ENCODE measurements at regions not wholly inside any gene's neighbourhood (a gene's known extent, or its start where the extent isn't known, plus 50 kb on each side); places are given as distances from the start of the nearest gene placed in this dataset.

DNA sequence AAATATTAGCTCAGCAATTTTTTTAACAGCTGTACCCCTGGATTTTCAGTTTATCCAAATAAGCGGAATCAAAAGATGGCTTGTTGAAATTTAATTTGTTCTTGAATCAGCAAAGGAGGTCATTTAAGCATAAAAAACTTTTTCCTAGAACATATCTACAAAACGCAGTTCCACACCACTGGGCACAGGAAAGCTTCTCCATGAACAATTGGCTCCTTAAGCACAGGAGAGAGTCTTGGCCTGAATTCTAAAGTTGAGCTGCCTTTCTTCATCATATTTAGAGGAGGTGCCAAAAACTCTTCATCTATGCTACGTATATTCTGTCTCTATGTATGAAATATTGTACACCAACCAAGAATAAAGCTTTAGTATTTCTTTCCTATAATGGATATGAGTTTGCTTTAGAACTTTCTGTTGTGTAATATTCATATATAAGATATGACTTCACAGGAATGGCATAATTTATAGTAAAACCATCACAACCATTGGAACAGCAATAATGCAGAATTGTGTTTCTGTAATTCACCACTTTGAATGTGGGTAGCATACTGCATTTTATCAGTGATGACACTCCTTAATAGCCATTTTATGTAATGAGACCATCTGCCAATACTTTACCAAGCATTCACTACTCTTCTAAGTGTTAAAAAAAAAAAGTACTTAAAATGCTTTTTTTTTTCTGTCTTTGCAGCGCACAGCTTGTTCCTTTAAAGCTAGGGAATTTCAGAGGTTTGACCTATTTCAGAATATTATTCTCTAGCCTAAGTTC lies 263.7 kb downstream of the SLITRK6 start:
- intact Hi-C loops (cut with DNase I) = no loop called here
- WGBS, 3 donors = 87 to 90% (median 87%) methylated on average over 4 of the region's 4 CpGs

GRCh38 chr13:85533911-85534310 lies 265.3 kb downstream of the SLITRK6 start:
- H3K27ac ChIP-seq = no peak overlapping the region
- 83 to 90% (median 84%) methylated on average over 2 of the region's 2 CpGs for WGBS, 3 donors
- no peaks in the 10 kb centered on the region for H3K9me3 ChIP-seq
- no peaks in the 10 kb centered on the region for H3K4me1 ChIP-seq (ENCODE audit: insufficient read depth)
- no peak overlapping the region for H3K4me3 ChIP-seq
- TF ChIP-seq POLR2A (IDR thresholded peaks at IDR 0.05) (no peak), EP300 (IDR thresholded peaks at IDR 0.05) (no peak)
- TF ChIP-seq, protein P1, sequence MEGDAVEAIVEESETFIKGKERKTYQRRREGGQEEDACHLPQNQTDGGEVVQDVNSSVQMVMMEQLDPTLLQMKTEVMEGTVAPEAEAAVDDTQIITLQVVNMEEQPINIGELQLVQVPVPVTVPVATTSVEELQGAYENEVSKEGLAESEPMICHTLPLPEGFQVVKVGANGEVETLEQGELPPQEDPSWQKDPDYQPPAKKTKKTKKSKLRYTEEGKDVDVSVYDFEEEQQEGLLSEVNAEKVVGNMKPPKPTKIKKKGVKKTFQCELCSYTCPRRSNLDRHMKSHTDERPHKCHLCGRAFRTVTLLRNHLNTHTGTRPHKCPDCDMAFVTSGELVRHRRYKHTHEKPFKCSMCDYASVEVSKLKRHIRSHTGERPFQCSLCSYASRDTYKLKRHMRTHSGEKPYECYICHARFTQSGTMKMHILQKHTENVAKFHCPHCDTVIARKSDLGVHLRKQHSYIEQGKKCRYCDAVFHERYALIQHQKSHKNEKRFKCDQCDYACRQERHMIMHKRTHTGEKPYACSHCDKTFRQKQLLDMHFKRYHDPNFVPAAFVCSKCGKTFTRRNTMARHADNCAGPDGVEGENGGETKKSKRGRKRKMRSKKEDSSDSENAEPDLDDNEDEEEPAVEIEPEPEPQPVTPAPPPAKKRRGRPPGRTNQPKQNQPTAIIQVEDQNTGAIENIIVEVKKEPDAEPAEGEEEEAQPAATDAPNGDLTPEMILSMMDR (IDR thresholded peaks at IDR 0.05) = no peak
- H3K36me3 ChIP-seq = no peaks in the 10 kb centered on the region
- H3K27me3 ChIP-seq = no peaks in the 10 kb centered on the region
- no peak for DNase-seq
- intact Hi-C loops (cut with DNase I) = no loop called here

More for the DNA sequence above, 263.7 kb downstream of the SLITRK6 start:
- Histone ChIP-seq H3K27ac (no peak overlapping the region), H3K27me3 (no peaks in the 10 kb centered on the region), H3K4me1 (ENCODE audit: insufficient read depth) (no peaks in the 10 kb centered on the region), H3K36me3 (no peaks in the 10 kb centered on the region), H3K4me3 (no peak overlapping the region), H3K9me3 (no peaks in the 10 kb centered on the region)
- no peak for DNase-seq
- TF ChIP-seq EP300 (IDR thresholded peaks at IDR 0.05) (no peak), POLR2A (IDR thresholded peaks at IDR 0.05) (no peak)
- TF ChIP-seq, protein P1 (IDR thresholded peaks at IDR 0.05) = no peak

DNA sequence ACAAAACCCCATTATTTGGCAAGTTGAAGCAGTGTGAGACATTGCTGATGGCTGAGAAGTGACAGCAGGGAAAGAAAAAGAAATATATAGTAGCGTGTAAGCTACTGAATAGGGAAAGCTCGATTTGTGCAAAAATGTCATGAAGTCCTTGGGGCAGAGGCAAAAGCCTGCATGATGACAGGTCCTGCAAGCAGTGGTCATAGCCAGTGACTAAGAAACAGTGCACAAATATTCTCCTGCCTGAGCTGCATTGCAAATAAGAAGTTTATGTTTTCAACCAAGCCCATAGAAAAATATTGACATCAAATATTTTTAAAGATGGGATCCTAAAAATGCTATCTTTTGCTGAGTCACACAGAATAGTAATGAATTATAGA lies 270.0 kb downstream of the SLITRK6 start:
- Histone ChIP-seq H3K36me3 (no peaks in the 10 kb centered on the region), H3K27ac (no peak overlapping the region), H3K9me3 (no peaks in the 10 kb centered on the region), H3K4me3 (no peak overlapping the region), H3K4me1 (ENCODE audit: insufficient read depth) (no peaks in the 10 kb centered on the region), H3K27me3 (no peaks in the 10 kb centered on the region)
- intact Hi-C loops (cut with DNase I) = no loop called here
- DNase-seq = no peak
- WGBS, 3 donors = 74 to 87% (median 81%) methylated on average over 2 of the region's 2 CpGs
- TF ChIP-seq, protein P1 (IDR thresholded peaks at IDR 0.05) = no peak
- TF ChIP-seq POLR2A (IDR thresholded peaks at IDR 0.05) (no peak), EP300 (IDR thresholded peaks at IDR 0.05) (no peak)

- no peak overlapping the region for H3K4me3 ChIP-seq
- DNase-seq = no peak
- no peaks in the 10 kb centered on the region for H3K36me3 ChIP-seq
- TF ChIP-seq, protein P1 (IDR thresholded peaks at IDR 0.05) = no peak
- TF ChIP-seq POLR2A (IDR thresholded peaks at IDR 0.05) (no peak), EP300 (IDR thresholded peaks at IDR 0.05) (no peak)
- intact Hi-C loops (cut with DNase I) = no loop called here
- whole genome bisulfite sequencing, 3 donors = 51 to 63% (median 54%) methylated on average over 3 of the region's 3 CpGs
- H3K27me3 ChIP-seq = no peaks in the 10 kb centered on the region
- no peaks in the 10 kb centered on the region for H3K4me1 ChIP-seq (ENCODE audit: insufficient read depth)
- H3K27ac ChIP-seq = no peak overlapping the region
- H3K9me3 ChIP-seq = no peaks in the 10 kb centered on the region
Measured at GRCh38 chr13:85528491-85529217, 270.6 kb downstream of the SLITRK6 start.
